GM21381 (cell line): ENCODE measurements at regions not wholly inside any gene's neighbourhood (a gene's known extent, or its start where the extent isn't known, plus 50 kb on each side); places are given as distances from the start of the nearest gene placed in this dataset.
A peak's percentile ranks its signal among the peaks of the same experiment; 100 is the strongest.
"Not testable (repeated sequence)": the region's sequence is repeated elsewhere in the genome, so short reads cannot be mapped to it uniquely, and the experiment has no call there.

Experiments
- ATAC-seq: cut with Tn5 transposase; IDR thresholded peaks from one replicate; pipeline ENCODE4 v1.9.1; 2021; ENCODE audit warnings: mild to moderate bottlenecking, moderate library complexity; ENCODE audit not compliant: unreplicated experiment

DNA sequence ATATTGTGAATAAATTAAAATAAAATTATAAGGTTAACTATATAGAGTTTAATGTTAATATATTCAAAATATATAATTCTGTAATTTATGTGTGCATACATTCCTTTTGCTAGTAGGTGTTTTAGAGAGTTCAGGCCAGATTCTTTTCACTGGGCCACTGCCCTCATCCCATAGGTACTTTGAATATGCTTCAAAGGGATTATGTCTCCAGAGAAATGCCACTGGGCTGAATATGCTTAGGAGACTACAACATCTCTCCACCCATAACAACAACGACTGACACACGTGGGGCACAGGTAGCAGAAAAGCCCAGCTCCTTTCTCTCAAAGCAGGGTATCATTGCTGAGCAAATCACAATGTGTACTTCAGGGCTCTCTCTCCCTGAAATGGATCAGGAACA lies 290.9 kb upstream of the TACR3 start:
- no peak for ATAC-seq

DNA sequence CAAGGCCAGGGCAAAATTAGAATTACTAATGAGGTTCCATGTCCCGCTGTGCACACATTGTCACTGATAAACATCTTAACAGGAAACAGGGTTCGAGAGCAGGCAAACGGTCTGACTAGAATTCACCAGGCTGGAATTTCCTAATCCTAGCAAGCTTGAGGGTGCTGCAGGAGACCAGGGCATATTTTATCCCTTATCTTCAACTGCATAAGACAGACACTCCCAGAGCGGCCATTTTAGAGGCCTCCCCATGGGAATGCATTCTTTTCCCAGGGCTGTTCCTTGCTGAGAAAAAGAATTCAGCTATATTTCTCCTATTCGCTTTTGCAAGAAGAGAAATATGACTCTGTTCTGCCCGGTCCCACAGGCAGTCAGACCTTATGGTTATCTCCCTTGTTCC lies 282.5 kb upstream of the TACR3 start:
- not testable (repeated sequence) for ATAC-seq

DNA sequence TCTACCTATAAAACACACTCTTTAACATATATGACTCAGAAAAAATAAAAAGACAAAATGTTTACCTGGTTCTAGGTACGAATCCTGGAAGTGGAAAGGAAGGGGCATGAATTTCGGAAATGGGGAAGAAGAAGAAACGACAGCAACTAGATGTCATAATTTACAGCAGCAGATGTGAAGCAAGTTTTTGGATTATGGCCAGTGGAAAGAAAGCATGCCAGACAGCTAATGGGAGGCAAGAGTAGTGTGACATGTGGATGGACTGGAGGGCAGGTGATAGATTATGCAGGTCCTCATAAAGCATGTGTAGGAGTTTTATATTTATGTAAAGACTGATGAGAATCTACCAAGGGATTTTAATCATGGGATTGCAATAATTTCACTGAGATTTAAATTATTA lies 279.0 kb upstream of the TACR3 start:
- ATAC-seq, result no peak

DNA sequence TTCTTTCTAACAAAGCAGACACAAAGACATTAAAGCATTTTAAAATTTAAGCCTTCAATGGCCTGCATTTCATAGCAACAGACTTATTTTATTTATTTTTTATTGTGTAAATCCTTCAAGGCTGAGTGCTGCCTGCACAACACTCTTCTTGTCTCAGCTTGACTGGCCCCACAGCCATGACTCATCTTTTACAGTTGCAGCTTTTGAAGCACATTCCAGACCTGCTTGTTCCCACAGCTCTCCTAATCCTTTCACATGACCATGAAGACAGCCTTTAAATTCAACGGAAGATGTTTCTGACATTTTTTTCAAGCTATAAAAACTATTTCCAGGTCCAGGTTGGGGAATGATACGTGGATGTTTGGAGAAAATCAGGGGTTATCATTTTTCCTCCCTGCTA lies 276.9 kb upstream of the TACR3 start:
- ATAC-seq, result no peak

DNA sequence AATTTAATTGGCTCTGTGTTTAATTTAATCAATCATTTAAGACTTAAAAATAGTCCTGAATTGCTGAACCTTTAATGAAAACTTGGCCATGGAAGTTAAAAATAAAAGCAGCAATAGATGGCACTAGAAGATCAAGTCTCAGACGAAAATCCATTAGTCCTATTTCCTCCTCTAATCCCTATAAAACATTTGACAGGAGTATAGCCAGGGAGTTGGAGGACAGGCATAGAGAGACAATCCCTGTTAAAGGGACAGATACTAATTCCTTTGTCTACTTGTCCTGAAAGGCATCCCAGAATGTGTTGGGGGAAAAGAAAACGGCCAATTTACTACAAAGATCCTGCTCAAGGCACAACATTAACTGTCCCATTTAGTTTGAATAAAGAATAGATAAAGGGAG lies 276.3 kb upstream of the TACR3 start:
- no peak for ATAC-seq

DNA sequence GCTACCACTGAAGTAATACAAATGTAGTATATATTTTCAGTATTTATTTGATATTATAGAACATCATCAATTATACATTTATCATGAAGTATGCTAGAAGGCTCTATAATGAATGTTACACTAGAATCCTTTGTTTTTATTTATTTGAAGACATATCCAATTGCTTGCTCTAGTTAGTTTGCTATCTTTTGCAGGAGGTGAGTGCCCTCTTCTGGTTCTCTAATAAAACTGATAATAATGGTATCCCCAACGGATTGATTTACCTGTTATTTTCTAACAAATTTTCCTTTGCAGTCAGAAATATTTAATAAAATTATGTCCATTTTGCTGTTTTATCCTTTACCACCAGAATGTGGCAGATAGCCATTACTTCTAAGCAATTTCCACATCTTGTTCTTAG lies 274.3 kb upstream of the TACR3 start:
- no peak for ATAC-seq

DNA sequence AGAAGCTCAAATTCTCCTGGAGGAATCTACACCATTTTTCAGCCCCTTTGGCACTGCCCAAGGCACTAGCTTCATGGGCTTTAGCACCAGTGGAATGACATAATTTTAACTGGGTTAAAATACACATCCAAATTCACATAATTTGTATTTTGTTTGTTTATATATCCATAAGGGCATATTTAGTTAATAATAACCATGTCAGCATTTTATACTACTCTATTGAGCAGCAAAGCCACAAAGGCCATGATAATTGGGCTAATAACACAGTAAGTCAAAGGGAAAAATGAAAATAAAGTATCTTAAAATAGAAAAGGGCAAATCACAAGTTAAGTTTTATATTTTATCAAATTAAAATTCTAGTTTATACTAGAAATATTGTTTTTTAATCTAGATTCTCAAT lies 262.7 kb upstream of the TACR3 start:
- no peak for ATAC-seq

DNA sequence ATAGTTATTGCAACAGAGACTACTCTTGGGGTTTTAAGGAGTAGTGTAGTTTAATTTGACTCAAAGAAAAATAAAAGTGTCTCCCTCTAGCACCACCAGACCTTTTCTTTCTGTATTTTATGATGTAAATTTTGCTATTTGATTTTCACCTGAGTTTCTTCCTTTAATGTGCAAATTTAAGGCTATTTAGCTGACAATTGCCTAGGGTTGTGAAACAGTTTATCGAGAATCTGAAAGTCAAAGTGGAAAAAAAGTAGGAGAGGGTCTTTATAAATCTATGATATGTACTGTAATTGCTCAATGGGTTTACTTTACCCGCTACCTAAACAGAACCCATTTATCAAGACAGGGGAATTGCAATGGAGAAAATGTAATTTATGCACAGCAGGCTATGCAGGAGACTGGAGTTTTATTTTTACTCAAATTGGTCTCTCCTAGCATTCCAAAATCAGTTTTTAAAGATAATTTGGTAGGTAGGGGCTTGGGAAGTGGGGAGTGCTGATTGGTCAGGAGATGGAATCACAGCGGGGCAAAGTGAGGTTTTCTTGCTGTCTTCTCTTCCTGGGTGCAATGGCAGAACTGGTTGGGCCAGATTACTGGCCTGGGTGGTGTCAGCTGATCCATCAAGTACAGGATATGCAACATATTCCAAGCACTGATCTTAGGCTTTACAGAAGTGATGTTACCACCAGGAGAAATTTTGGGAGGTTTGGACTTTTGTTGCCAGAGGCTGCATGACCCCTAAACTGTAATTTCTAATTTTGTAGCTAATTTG lies 228.6 kb upstream of the TACR3 start:
- ATAC-seq, result no peak

DNA sequence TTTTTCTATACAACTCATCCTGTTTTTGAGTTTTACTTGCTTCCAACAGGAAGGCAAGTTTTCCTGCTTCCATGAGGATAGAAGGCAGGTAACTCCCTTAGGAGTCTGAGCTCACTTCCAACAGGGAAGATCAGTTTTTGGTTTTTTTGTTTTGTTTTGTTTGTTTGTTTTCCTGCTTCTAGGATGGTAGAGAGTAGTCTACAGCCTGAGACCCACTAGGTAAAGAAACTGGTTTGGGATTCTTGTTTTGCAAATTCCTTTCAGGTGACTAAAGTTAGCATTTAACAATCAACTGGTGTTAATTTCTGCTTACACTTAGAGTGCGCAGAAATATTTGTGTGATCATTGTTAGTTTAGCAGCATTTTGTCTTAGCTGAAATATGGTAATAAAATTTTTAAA lies 227.8 kb upstream of the TACR3 start:
- no peak for ATAC-seq

DNA sequence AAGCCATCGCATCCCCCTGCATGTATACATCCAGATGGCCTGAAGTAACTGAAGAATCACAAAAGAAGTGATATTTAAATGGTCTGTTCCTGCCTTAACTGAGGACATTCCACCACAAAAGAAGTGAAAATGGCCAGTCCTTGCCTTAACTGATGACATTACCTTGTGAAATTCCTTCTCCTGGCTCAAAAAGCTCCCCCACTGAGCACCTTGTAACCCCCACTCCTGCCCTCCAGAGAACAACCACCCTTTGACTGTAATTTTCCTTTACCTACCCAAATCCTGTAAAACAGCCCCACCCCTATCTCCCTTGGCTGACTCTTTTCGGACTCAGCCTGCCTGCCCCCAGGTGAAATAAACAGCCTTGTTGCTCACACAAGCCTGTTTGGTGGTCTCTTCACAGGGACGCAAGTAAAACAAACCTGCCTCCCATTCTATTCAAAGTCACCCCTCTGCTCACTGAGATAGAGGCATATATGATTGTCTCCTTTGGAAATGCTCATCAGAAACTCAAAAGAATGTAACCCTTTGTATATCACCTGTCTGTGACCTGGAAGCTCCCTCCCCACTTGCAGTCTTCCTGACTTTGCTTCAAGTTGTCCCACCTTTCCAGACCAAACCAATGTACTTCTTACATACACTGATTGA lies 227.0 kb upstream of the TACR3 start:
- ATAC-seq, result not testable (repeated sequence)

DNA sequence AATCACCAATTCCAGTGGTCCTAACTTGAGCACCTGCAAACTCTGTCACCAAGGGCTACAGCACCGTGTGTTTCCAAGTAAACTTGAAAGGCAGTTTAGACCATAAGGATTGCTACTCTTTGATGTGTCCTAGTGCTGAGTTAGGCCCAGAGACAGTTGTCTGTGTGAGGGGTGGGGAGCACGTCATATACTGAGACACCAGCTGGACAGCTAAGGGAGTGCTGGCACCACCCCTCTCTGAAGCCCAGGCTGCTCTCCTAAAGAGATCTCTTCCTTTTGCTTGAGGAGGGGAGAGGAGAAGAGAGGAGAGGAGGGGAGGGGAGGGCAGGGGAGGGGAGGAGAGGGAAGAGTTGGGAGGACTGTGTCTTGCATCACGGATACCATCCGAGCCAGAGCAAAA lies 218.7 kb upstream of the TACR3 start:
- no peak for ATAC-seq

DNA sequence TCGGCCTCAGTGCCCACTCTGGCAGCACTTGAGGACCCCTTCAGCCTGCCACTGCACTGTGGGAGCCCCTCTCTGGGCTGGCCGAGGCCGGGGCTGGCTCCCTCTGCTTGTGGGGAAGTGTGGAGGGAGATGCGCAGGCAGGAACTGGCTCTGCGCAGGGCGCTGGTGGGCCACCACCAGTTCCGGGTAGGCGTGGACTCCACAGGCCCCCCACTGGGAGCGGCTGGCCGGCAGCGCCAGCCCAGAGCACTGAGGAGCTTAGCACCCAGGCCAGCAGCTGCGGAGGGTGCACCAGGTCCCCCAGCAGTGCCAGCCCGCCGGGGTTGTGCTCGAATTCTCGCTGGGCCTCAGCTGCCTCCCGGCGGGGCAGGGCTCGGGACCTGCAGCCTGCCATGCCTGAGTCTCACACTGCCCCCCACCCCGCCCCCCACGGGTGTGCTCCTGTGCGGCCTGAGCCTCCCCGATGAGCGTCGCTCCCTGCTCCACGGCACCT lies 216.9 kb upstream of the TACR3 start:
- ATAC-seq, result no peak

DNA sequence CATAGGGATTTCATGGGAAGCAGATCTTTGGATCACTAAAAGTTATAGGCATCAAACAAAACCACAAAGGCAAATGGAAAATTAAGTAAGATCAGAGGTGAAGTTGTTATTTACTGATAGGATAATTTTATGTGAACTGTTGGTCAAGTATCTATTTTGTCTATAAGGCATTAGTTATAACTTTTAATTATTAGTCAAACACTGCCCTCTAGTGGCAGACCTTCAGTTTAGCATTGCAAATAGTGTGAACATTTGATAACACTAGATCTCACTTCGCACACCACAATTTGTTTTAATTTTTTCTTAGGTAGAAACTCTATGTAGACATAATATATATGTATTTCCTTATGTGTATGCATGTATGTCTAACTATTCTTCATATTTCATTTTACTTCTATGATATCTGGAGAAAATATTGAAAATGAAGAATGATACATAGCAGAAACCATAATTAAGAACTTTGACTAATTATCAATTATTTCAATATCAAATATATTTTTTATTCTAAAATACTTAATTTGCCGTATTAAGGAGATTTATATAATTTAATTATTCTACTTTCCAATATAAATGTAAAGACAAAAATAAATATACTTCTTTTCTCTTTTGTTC lies 214.5 kb upstream of the TACR3 start:
- peak; percentile 69 for ATAC-seq

DNA sequence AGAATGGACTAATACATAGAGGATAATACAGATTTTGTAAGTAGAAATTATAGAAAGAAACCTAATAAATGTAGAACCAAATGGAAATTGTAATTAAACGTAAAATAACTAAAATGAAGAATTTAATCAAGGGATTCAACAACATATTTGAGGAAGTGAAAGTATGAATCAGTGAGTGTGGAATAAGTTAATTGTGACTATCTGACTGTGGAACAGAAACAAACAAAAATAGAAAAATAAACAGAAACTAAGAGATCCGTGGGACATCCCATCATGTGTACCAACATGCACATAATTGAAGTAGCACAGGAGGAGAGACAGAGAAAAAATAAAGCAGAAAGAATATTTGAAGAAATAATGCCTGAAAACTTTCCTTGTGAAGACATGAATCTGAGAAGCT lies 208.6 kb upstream of the TACR3 start:
- no peak for ATAC-seq

DNA sequence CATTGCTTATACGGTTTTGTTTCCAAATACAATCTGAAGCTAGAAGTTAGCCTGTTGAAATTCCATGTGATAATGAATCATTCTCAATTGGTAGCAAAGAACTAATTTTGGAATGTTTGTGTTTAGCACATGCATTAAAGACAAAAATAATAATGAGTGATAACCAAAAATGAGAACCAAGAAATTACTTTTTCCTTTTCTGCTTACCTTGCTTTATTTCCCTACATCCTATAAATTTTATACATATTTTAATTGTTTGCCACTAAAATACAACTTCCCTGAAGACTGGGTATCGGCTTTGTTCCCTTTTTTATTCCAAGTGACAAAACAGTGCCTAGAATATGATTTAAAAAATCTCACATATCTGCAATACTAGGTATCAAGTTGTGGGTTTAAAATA lies 203.8 kb upstream of the TACR3 start:
- no peak for ATAC-seq

DNA sequence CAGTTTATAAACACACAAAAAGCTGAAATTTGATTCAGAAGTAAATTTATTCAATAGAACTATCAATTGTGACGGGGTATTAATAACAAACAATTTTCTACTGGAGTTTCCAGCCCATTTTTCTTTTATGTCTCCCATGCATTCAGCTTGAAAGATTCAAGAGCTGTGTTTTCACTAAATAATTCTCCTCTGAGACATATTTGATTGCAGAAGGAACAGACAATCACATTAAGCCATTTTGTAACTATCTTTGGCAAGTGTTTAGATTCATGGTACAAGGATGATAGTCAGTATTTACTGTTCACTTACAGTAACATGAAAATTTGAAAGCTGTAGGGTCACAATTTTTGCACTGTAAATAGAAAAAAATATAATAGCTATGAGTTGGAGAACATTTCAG lies 198.4 kb upstream of the TACR3 start:
- ATAC-seq, result no peak

DNA sequence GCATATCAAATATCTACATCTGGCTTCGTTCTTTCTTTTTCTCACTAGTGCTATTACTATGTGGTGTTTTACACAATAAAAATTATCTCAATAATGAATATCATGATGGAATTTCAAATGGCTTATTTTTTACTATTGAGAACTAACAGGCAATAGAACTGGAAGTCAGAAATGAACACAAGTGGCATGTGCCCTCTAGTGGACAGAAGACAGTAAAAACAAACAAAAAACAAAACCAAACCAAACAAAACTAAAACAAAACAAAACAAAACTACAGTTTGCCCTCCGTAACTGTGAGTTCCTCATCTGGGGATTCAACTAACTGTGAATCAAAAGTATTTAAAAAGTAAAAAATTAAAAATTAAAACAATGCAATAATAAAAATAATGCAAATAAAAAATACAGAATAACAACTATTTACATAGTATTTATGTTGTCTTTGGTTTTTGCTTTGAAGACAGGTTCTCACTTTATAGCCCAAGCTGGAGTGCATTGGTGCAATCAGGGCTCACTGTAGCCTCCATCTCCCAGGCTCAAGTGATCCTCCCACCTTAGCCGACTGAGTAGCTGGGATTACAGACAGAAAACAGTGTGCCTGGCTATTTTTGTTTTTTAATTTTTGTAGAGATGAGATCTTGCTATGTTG lies 195.6 kb upstream of the TACR3 start:
- ATAC-seq, result peak; percentile 87

DNA sequence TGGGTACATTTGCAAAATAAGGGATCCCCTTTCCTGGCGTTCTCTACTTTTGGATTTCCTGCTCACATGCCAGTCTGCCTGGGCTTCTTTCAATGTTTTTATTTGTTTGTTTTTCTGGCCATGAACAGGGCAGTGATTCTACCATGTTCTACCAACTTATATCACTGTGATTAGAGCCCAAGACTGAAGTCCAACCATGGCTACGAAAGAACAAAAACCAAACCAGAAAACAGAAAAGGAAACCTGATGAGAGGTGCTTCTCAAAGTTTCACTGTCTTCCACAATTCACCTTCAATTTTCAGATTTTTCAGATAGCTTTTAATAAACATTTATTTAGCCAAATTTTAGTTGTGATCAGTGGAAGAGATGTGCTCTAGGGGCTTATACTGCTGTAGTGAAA lies 187.6 kb upstream of the TACR3 start:
- no peak for ATAC-seq

DNA sequence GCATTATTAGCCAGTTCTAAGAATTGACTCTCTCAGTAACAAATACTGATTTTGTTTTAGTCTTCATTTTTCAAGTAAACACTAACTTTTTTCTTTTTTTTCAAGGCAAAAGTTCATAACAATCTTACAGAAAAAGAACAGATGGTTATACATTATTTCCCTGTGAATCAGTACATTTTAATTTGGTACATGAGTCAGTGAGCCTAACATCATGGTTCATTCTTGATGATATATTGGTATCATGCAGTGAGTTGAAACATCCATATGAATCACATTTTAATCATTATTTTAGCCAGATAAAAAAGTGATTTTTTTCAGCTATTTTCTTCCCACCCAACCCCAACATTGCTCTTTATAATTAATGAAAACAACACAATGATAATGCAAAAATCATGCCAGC lies 184.3 kb upstream of the TACR3 start:
- ATAC-seq, result no peak

DNA sequence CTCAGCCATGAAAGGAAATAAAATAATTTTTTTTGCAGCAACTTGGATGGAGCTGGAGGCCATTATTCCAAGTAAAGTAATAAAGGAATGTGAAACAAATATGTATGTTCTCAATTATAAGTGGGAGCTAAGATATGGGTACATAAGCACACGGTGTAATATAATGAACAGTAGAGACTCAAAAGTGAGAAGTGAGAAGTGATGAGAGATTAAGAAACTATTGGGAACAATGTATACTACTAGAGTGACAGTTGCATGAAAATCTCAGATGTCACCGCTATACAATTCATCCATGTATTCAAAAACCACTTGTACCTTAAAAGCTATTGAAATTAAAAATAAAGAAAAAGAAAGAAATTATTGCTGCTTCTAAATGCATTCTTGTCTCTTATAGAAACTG lies 182.9 kb upstream of the TACR3 start:
- ATAC-seq, result no peak

DNA sequence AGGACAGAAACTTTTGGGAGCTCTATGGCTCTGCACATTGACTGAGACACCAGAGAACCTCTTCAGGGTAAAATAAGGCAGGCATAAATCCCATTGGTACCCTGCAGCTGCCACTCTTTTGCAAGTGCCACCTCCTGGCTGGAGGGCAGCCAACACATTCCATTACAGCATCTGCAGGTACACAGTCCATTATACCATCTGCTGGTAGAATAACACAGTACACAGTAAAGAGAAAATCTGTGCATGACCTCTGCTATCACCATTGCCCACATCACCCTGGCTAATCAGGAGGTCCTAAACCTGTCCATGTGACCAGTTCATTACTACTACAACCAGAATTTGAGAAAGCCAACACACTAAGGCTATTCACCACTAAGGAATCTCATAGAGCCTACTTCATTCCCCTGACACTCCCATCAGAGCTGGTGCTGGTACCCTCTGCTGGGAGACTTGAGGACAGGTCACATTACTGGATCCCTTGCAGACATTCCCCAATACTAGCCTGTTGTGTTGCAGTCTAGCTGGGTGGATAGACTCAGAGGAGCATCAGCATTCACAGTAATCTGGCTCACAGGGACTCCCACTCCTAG lies 176.2 kb upstream of the TACR3 start:
- ATAC-seq, result no peak
